ENCODE measurements at regions not wholly inside any gene's neighbourhood (a gene's known extent, or its start where the extent isn't known, plus 50 kb on each side); places are given as distances from the start of the nearest gene placed in this dataset.

GRCh38 chr17:55605705-55606487, 94.6 kb upstream of the SMIM36 start:
- Histone ChIP-seq H3K4me3 (ENCODE audit: low read length) (no peak overlapping the region), H3K4me2 (ENCODE audit: low read depth, low read length) (no peak overlapping the region), H3K9me3 (replicated peaks; ENCODE audit: insufficient read depth, low read length) (no peaks in the 10 kb centered on the region), H3K27me3 (replicated peaks; ENCODE audit: insufficient read depth, low read length) (no peaks in the 10 kb centered on the region), H3K36me3 (replicated peaks; ENCODE audit: insufficient read depth, low read length) (no peaks in the 10 kb centered on the region), H3F3A (ENCODE audit: insufficient read depth, low read length) (no peaks in the 10 kb centered on the region), H4K20me1 (ENCODE audit: insufficient read depth, low read length) (no peaks in the 10 kb centered on the region), H3K9ac (ENCODE audit: low read length) (no peak overlapping the region), H3K27ac (ENCODE audit: low read length) (no peak overlapping the region), H3K9me2 (replicated peaks; ENCODE audit: insufficient read depth, low read length) (no peaks in the 10 kb centered on the region), H3K4me1 (ENCODE audit: low read length) (no peaks in the 10 kb centered on the region), H2AFZ (ENCODE audit: low read length) (no peak overlapping the region), H3K79me2 (ENCODE audit: low read length) (no peaks in the 10 kb centered on the region)
- no peak for DNase-seq
- TF ChIP-seq CTCF (IDR thresholded peaks at IDR 0.05; ENCODE audit: low read length) (no peak), EZH2phosphoT487 (IDR thresholded peaks at IDR 0.05; ENCODE audit: low read length) (no peak), EZH2 (optimal IDR thresholded peaks at IDR 0.05; ENCODE audit: low read depth, low read length) (no peak)

GRCh38 chr17:55601874-55602364, 90.7 kb upstream of the SMIM36 start:
- H3K4me1 ChIP-seq (ENCODE audit: low read length), result no peaks in the 10 kb centered on the region
- H3K27ac ChIP-seq (ENCODE audit: low read length), result no peak overlapping the region
- H2AFZ ChIP-seq (ENCODE audit: low read length), result no peak overlapping the region
- no peak overlapping the region for H3K4me2 ChIP-seq (ENCODE audit: low read depth, low read length)
- no peaks in the 10 kb centered on the region for H3K36me3 ChIP-seq (replicated peaks; ENCODE audit: insufficient read depth, low read length)
- no peaks in the 10 kb centered on the region for H3K9me3 ChIP-seq (replicated peaks; ENCODE audit: insufficient read depth, low read length)
- TF ChIP-seq EZH2 (optimal IDR thresholded peaks at IDR 0.05; ENCODE audit: low read depth, low read length) (no peak), CTCF (IDR thresholded peaks at IDR 0.05; ENCODE audit: low read length) (peak; percentile 66)
- no peak overlapping the region for H3K9ac ChIP-seq (ENCODE audit: low read length)
- H3K9me2 ChIP-seq (replicated peaks; ENCODE audit: insufficient read depth, low read length), result no peaks in the 10 kb centered on the region
- H3K4me3 ChIP-seq (ENCODE audit: low read length), result no peak overlapping the region
- no peaks in the 10 kb centered on the region for H3K79me2 ChIP-seq (ENCODE audit: low read length)
- no peaks in the 10 kb centered on the region for H3K27me3 ChIP-seq (replicated peaks; ENCODE audit: insufficient read depth, low read length)
- DNase-seq, result peak; percentile 42
- no peaks in the 10 kb centered on the region for H3F3A ChIP-seq (ENCODE audit: insufficient read depth, low read length)
- no peaks in the 10 kb centered on the region for H4K20me1 ChIP-seq (ENCODE audit: insufficient read depth, low read length)

GRCh38 chr17:55598495-55598894, 87.2 kb upstream of the SMIM36 start:
- Histone ChIP-seq H3K9ac (ENCODE audit: low read length) (no peak overlapping the region), H3K9me2 (replicated peaks; ENCODE audit: insufficient read depth, low read length) (no peaks in the 10 kb centered on the region), H3K4me3 (ENCODE audit: low read length) (no peak overlapping the region), H4K20me1 (ENCODE audit: insufficient read depth, low read length) (no peaks in the 10 kb centered on the region), H3K9me3 (replicated peaks; ENCODE audit: insufficient read depth, low read length) (no peaks in the 10 kb centered on the region), H3K4me2 (ENCODE audit: low read depth, low read length) (no peak overlapping the region), H3K27me3 (replicated peaks; ENCODE audit: insufficient read depth, low read length) (no peaks in the 10 kb centered on the region), H3K4me1 (ENCODE audit: low read length) (no peaks in the 10 kb centered on the region), H3K36me3 (replicated peaks; ENCODE audit: insufficient read depth, low read length) (no peaks in the 10 kb centered on the region), H3K79me2 (ENCODE audit: low read length) (no peaks in the 10 kb centered on the region), H3F3A (ENCODE audit: insufficient read depth, low read length) (no peaks in the 10 kb centered on the region), H2AFZ (ENCODE audit: low read length) (no peak overlapping the region), H3K27ac (ENCODE audit: low read length) (no peak overlapping the region)
- TF ChIP-seq EZH2phosphoT487 (IDR thresholded peaks at IDR 0.05; ENCODE audit: low read length) (no peak), CTCF (IDR thresholded peaks at IDR 0.05; ENCODE audit: low read length) (no peak), EZH2 (optimal IDR thresholded peaks at IDR 0.05; ENCODE audit: low read depth, low read length) (no peak)
- DNase-seq, result no peak
